Trophoblast cell (in vitro differentiated cells and primary cell): ENCODE measurements at regions not wholly inside any gene's neighbourhood (a gene's known extent, or its start where the extent isn't known, plus 50 kb on each side); places are given as distances from the start of the nearest gene placed in this dataset.

Source experiments
- DNase-seq, 2 donors: peaks; one replicate each; pipeline ENCODE4 v3.0.0-alpha.2; 2016
- H2AFZ ChIP-seq: 2 replicates; pipeline ENCODE4 v1.6.1; 2013; ENCODE audit warnings: low read length, moderate library complexity, mild to moderate bottlenecking; ENCODE audit not compliant: insufficient read depth, poor library complexity
- H2AK5ac ChIP-seq: 2 replicates; pipeline ENCODE4 v1.6.1; 2013; ENCODE audit warnings: mild to moderate bottlenecking, low read length
- H2BK120ac ChIP-seq: 2 replicates; pipeline ENCODE4 v1.6.1; 2013; ENCODE audit warnings: low read length, mild to moderate bottlenecking, moderate library complexity; ENCODE audit not compliant: insufficient read depth, poor library complexity
- H2BK12ac ChIP-seq: 2 replicates; pipeline ENCODE4 v1.6.1; 2013; ENCODE audit warnings: mild to moderate bottlenecking, low read length, moderate library complexity
- H2BK5ac ChIP-seq: 2 replicates; pipeline ENCODE4 v1.6.1; 2013; ENCODE audit warnings: low read length, low read depth, moderate library complexity, mild to moderate bottlenecking; ENCODE audit not compliant: poor library complexity
- H3K14ac ChIP-seq: 2 replicates; pipeline ENCODE4 v1.6.1; 2013; ENCODE audit warnings: mild to moderate bottlenecking, low read length
- H3K18ac ChIP-seq: 2 replicates; pipeline ENCODE4 v1.6.1; 2013; ENCODE audit warnings: mild to moderate bottlenecking, low read length
- H3K23ac ChIP-seq: 2 replicates; pipeline ENCODE4 v1.6.1; 2013; ENCODE audit warnings: low read length
- H3K27ac ChIP-seq: 2 replicates; pipeline ENCODE4 v1.5.1; 2013; ENCODE audit warnings: low read depth, mild to moderate bottlenecking, inconsistent platforms, low read length, moderate library complexity
- H3K27me3 ChIP-seq: 2 replicates; pipeline ENCODE4 v1.6.1; 2013; ENCODE audit warnings: inconsistent platforms, mild to moderate bottlenecking, low read length, moderate library complexity; ENCODE audit not compliant: insufficient read depth
- H3K36me3 ChIP-seq, 2 experiments: 1 replicate in 1 of 2; 2 replicates in 1 of 2; pipeline ENCODE4 v1.6.1; 2013; ENCODE audit warnings: low read length in 2 of 2, mild to moderate bottlenecking in 2 of 2, moderate library complexity in 1 of 2; ENCODE audit not compliant: insufficient read depth in 2 of 2, control insufficient read depth in 1 of 2
- H3K4ac ChIP-seq: 2 replicates; pipeline ENCODE4 v1.6.1; 2013; ENCODE audit warnings: low read depth, mild to moderate bottlenecking, low read length, moderate library complexity
- H3K4me1 ChIP-seq, 2 experiments: 1 replicate in 1 of 2; 2 replicates in 1 of 2; pipeline ENCODE4 v1.6.1; 2013; ENCODE audit warnings: low read length in 2 of 2, mild to moderate bottlenecking in 2 of 2, moderate library complexity in 1 of 2; ENCODE audit not compliant: insufficient read depth in 2 of 2, control insufficient read depth in 1 of 2
- H3K4me2 ChIP-seq: 2 replicates; pipeline ENCODE4 v1.6.1; 2013; ENCODE audit warnings: inconsistent platforms, mild to moderate bottlenecking, low read length, moderate library complexity
- H3K4me3 ChIP-seq: 2 replicates; pipeline ENCODE4 v1.5.1; 2013; ENCODE audit warnings: mild to moderate bottlenecking, low read depth, low read length, inconsistent platforms
- H3K79me1 ChIP-seq: one replicate; pipeline ENCODE4 v1.6.1; 2013; ENCODE audit warnings: low read length
- H3K79me2 ChIP-seq: 2 replicates; pipeline ENCODE4 v1.6.1; 2013; ENCODE audit warnings: low read length, mild to moderate bottlenecking; ENCODE audit not compliant: control insufficient read depth, insufficient read depth, poor library complexity
- H3K9ac ChIP-seq: 2 replicates; pipeline ENCODE4 v1.6.1; 2013; ENCODE audit warnings: mild to moderate bottlenecking, low read length
- H3K9me3 ChIP-seq: 2 replicates; pipeline ENCODE4 v1.6.1; 2013; ENCODE audit warnings: low read depth, mild to moderate bottlenecking, control low read depth, inconsistent platforms, low read length; ENCODE audit not compliant: insufficient read depth
- H4K12ac ChIP-seq: 2 replicates; pipeline ENCODE4 v1.6.1; 2013; ENCODE audit warnings: low read depth, mild to moderate bottlenecking, low read length, moderate library complexity
- H4K8ac ChIP-seq: 2 replicates; pipeline ENCODE4 v1.6.1; 2013; ENCODE audit warnings: low read depth, mild to moderate bottlenecking, low read length, moderate library complexity
- H4K91ac ChIP-seq: one replicate; pipeline ENCODE4 v1.6.1; 2013; ENCODE audit warnings: low read depth, mild to moderate bottlenecking, low read length, moderate library complexity
- WGBS: extraction: QIAGEN DNeasy Blood & Tissue Kit; methylation state at CpG from one replicate; pipeline ENCODE4 v1.1.7; 2013; ENCODE audit warnings: missing lambda C conversion rate; ENCODE audit not compliant: insufficient read length, insufficient coverage; ENCODE audit errors: extremely low coverage; 5-methylcytosine and 5-hydroxymethylcytosine counted together

- H3K4me3 ChIP-seq, result no peak overlapping the region
- no peak for DNase-seq
- H3K79me1 ChIP-seq, result no peaks in the 10 kb centered on the region
- no peak overlapping the region for H4K8ac ChIP-seq
- no peaks in the 10 kb centered on the region for H3K79me2 ChIP-seq
- H3K36me3 ChIP-seq, result no peaks in the 10 kb centered on the region
- no peaks in the 10 kb centered on the region for H3K9me3 ChIP-seq
- H3K27ac ChIP-seq, result no peak overlapping the region
- no peak overlapping the region for H2AFZ ChIP-seq
- no peak overlapping the region for H2BK120ac ChIP-seq
- H2BK12ac ChIP-seq, result no peak overlapping the region
- no CpG with 5 or more reads among the region's 3 CpGs for WGBS
- no peak overlapping the region for H4K12ac ChIP-seq
- no peak overlapping the region for H2BK5ac ChIP-seq
- H3K18ac ChIP-seq, result no peak overlapping the region
- H4K91ac ChIP-seq, result no peak overlapping the region
- H3K4ac ChIP-seq, result no peak overlapping the region
- H2AK5ac ChIP-seq, result no peak overlapping the region
- no peak overlapping the region for H3K4me2 ChIP-seq
- no peak overlapping the region for H3K14ac ChIP-seq
- H3K23ac ChIP-seq, result no peak overlapping the region
- H3K4me1 ChIP-seq, result no peaks in the 10 kb centered on the region
- no peaks in the 10 kb centered on the region for H3K27me3 ChIP-seq
- no peak overlapping the region for H3K9ac ChIP-seq
Measured at GRCh38 chrX:20461576-20461975, 194.9 kb upstream of the RPS6KA3 start.

DNA sequence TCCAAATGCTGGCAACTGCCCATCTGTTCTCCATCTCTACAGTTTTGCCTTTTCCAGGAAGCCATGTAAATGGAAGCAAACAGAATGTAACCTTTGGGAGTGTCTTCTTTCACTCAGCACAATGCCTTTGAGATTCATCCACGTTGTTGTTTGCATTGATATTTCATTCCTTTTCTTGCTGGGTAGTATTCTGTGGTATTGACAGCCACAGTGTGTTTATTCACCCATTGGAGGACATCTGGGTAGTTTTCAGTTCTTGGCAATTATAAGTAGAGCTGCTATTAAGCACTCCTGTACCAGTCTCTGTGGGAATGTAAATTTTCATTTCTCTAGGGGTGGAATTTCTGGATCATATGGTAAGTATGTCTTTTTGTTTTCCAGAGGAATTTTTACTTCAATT is 194.3 kb upstream of the RPS6KA3 start:
- Histone ChIP-seq H3K27ac (no peak overlapping the region), H3K4me3 (no peak overlapping the region), H3K79me1 (no peaks in the 10 kb centered on the region), H2BK5ac (no peak overlapping the region), H2AK5ac (no peak overlapping the region), H3K4ac (no peak overlapping the region), H3K9ac (no peak overlapping the region), H3K23ac (no peak overlapping the region), H2AFZ (no peak overlapping the region), H4K12ac (no peak overlapping the region), H3K14ac (no peak overlapping the region), H3K36me3 (no peaks in the 10 kb centered on the region), H3K27me3 (no peaks in the 10 kb centered on the region), H3K18ac (no peak overlapping the region), H4K91ac (no peak overlapping the region), H4K8ac (no peak overlapping the region), H3K4me1 (no peaks in the 10 kb centered on the region), H2BK12ac (no peak overlapping the region), H3K9me3 (no peaks in the 10 kb centered on the region), H3K4me2 (no peak overlapping the region), H2BK120ac (no peak overlapping the region), H3K79me2 (no peaks in the 10 kb centered on the region)
- no CpG with 5 or more reads among the region's 1 CpG for WGBS
- no peak for DNase-seq

- no peak overlapping the region for H3K4ac ChIP-seq
- no peaks in the 10 kb centered on the region for H3K79me1 ChIP-seq
- no peak overlapping the region for H3K27ac ChIP-seq
- WGBS, result 100% methylated on average over 1 of the region's 6 CpGs
- no peak overlapping the region for H2AFZ ChIP-seq
- H3K9me3 ChIP-seq, result no peaks in the 10 kb centered on the region
- H2BK5ac ChIP-seq, result no peak overlapping the region
- no peak for DNase-seq
- H3K18ac ChIP-seq, result no peak overlapping the region
- H3K4me3 ChIP-seq, result no peak overlapping the region
- H4K12ac ChIP-seq, result no peak overlapping the region
- no peak overlapping the region for H2AK5ac ChIP-seq
- no peak overlapping the region for H3K23ac ChIP-seq
- no peak overlapping the region for H4K91ac ChIP-seq
- H3K79me2 ChIP-seq, result no peaks in the 10 kb centered on the region
- H4K8ac ChIP-seq, result no peak overlapping the region
- H2BK12ac ChIP-seq, result no peak overlapping the region
- no peak overlapping the region for H3K14ac ChIP-seq
- H2BK120ac ChIP-seq, result no peak overlapping the region
- no peaks in the 10 kb centered on the region for H3K27me3 ChIP-seq
- no peak overlapping the region for H3K4me2 ChIP-seq
- H3K36me3 ChIP-seq, result no peaks in the 10 kb centered on the region
- no peaks in the 10 kb centered on the region for H3K4me1 ChIP-seq
- H3K9ac ChIP-seq, result no peak overlapping the region
Measured at GRCh38 chrX:20459410-20460350, 193.0 kb upstream of the RPS6KA3 start.

GRCh38 chrX:20456971-20457370 is 190.3 kb upstream of the RPS6KA3 start:
- H4K8ac ChIP-seq, result no peak overlapping the region
- no peak overlapping the region for H4K91ac ChIP-seq
- H3K14ac ChIP-seq, result no peak overlapping the region
- H2BK120ac ChIP-seq, result no peak overlapping the region
- H3K4ac ChIP-seq, result no peak overlapping the region
- no peak overlapping the region for H3K4me3 ChIP-seq
- no peaks in the 10 kb centered on the region for H3K4me1 ChIP-seq
- H3K79me1 ChIP-seq, result no peaks in the 10 kb centered on the region
- H2AK5ac ChIP-seq, result no peak overlapping the region
- no peak overlapping the region for H2AFZ ChIP-seq
- H3K36me3 ChIP-seq, result no peaks in the 10 kb centered on the region
- H3K27me3 ChIP-seq, result no peaks in the 10 kb centered on the region
- H3K27ac ChIP-seq, result no peak overlapping the region
- H3K4me2 ChIP-seq, result no peak overlapping the region
- H2BK5ac ChIP-seq, result no peak overlapping the region
- no peak overlapping the region for H3K23ac ChIP-seq
- no CpG with 5 or more reads among the region's 1 CpG for WGBS
- no peak for DNase-seq
- no peak overlapping the region for H2BK12ac ChIP-seq
- no peak overlapping the region for H3K18ac ChIP-seq
- no peaks in the 10 kb centered on the region for H3K9me3 ChIP-seq
- H3K9ac ChIP-seq, result no peak overlapping the region
- no peaks in the 10 kb centered on the region for H3K79me2 ChIP-seq
- H4K12ac ChIP-seq, result no peak overlapping the region
